Vagina (tissue), 2 donors: ENCODE measurements at regions not wholly inside any gene's neighbourhood (a gene's known extent, or its start where the extent isn't known, plus 50 kb on each side); places are given as distances from the start of the nearest gene placed in this dataset.

Experiments
- POLR2A ChIP-seq, 2 donors: fragments of 450-650 bp; IDR thresholded peaks; one replicate each; pipeline ENCODE4 v1.6.1; 2017; ENCODE audit warnings: antibody characterized with exemption in 2 of 2, mild to moderate bottlenecking in 2 of 2, moderate library complexity in 2 of 2
- POLR2AphosphoS5 ChIP-seq, 2 donors: sonication (generic); formaldehyde crosslinking; IDR thresholded peaks; one replicate each; pipeline ENCODE4 v1.9.0; 2017; ENCODE audit warnings: antibody characterized with exemption in 2 of 2, mild to moderate bottlenecking in 2 of 2, low read depth in 1 of 2; ENCODE audit not compliant: insufficient read depth in 1 of 2

GRCh38 chr22:47373648-47374272 is 611.3 kb downstream of the TBC1D22A start:
- TF ChIP-seq POLR2AphosphoS5 (IDR thresholded peaks at IDR 0.05; ENCODE audit: insufficient read depth in 1 of 2, low read depth in 1 of 2) (no peak), POLR2A (IDR thresholded peaks at IDR 0.05) (no peak)
